ENCODE measurements at regions not wholly inside any gene's neighbourhood (a gene's known extent, or its start where the extent isn't known, plus 50 kb on each side); places are given as distances from the start of the nearest gene placed in this dataset.
"Not testable (repeated sequence)": the region's sequence is repeated elsewhere in the genome, so short reads cannot be mapped to it uniquely, and the experiment has no call there.

DNA sequence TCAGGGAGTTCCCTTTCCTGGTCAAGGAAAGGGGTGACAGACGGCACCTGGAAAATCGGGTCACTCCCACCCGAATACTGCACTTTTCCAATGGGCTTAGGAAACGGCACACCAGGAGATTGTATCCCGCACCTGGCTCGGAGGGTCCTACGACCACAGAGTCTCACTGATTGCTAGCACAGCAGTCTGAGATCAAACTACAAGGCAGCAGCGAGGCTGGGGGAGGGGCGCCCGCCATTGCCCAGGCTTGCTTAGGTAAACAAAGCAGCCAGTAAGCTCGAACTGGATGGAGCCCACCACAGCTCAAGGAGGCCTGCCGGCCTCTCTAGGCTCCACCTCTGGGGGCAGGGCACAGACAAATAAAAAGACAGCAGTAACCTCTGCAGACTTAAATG lies 389.7 kb downstream of the SRGAP2C start:
- not testable (repeated sequence) for TF ChIP-seq POLR2A (IDR thresholded peaks at IDR 0.05; ENCODE audit: low read length); GATA1 (IDR thresholded peaks at IDR 0.05; ENCODE audit: low read depth, low read length)

All from erythroblast (primary cell).